ENCODE measurements at regions not wholly inside any gene's neighbourhood (a gene's known extent, or its start where the extent isn't known, plus 50 kb on each side); places are given as distances from the start of the nearest gene placed in this dataset.

- no peak for DNase-seq (ENCODE audit: low spot score)
These were observed 135.6 kb downstream of the ACTL7B start for GRCh38 chr9:108720191-108720642.

- no peak for DNase-seq (ENCODE audit: low spot score)
These were observed 145.4 kb downstream of the ACTL7B start for GRCh38 chr9:108710424-108710823.

GRCh38 chr9:108709997-108710396 lies 145.8 kb downstream of the ACTL7B start:
- no peak for DNase-seq (ENCODE audit: low spot score)

GRCh38 chr9:108709126-108709525 lies 146.7 kb downstream of the ACTL7B start:
- no peak for DNase-seq (ENCODE audit: low spot score)

GRCh38 chr9:108708448-108708847 lies 147.3 kb downstream of the ACTL7B start:
- no peak for DNase-seq (ENCODE audit: low spot score)

- DNase-seq (ENCODE audit: low spot score): no peak
These were observed 148.7 kb downstream of the ACTL7B start for GRCh38 chr9:108707120-108707519.

GRCh38 chr9:108704156-108704852 lies 151.5 kb downstream of the ACTL7B start:
- no peak for DNase-seq (ENCODE audit: low spot score)

- no peak for DNase-seq (ENCODE audit: low spot score)
These were observed 152.4 kb downstream of the ACTL7B start for GRCh38 chr9:108703429-108703828.

GRCh38 chr9:108702681-108703080 lies 153.1 kb downstream of the ACTL7B start:
- DNase-seq (ENCODE audit: low spot score): no peak

GRCh38 chr9:108698801-108699200 lies 157.0 kb downstream of the ACTL7B start:
- DNase-seq (ENCODE audit: low spot score): no peak

- no peak for DNase-seq (ENCODE audit: low spot score)
These were observed 157.6 kb downstream of the ACTL7B start for GRCh38 chr9:108698231-108698630.

GRCh38 chr9:108696156-108696555 lies 159.6 kb downstream of the ACTL7B start:
- DNase-seq (ENCODE audit: low spot score): no peak

- no peak for DNase-seq (ENCODE audit: low spot score)
These were observed 161.6 kb downstream of the ACTL7B start for GRCh38 chr9:108694170-108694569.

GRCh38 chr9:108691614-108692013 lies 164.2 kb downstream of the ACTL7B start:
- no peak for DNase-seq (ENCODE audit: low spot score)

GRCh38 chr9:108688676-108689075 lies 167.1 kb downstream of the ACTL7B start:
- no peak for DNase-seq (ENCODE audit: low spot score)

- no peak for DNase-seq (ENCODE audit: low spot score)
These were observed 167.7 kb downstream of the ACTL7B start for GRCh38 chr9:108688051-108688450.

GRCh38 chr9:108687006-108687987 lies 168.5 kb downstream of the ACTL7B start:
- DNase-seq (ENCODE audit: low spot score): no peak

GRCh38 chr9:108684288-108685025 lies 171.3 kb downstream of the ACTL7B start:
- no peak for DNase-seq (ENCODE audit: low spot score)

GRCh38 chr9:108683245-108683644 lies 172.5 kb downstream of the ACTL7B start:
- DNase-seq (ENCODE audit: low spot score): no peak

- no peak for DNase-seq (ENCODE audit: low spot score)
These were observed 173.8 kb downstream of the ACTL7B start for GRCh38 chr9:108681851-108682590.

GRCh38 chr9:108680946-108681345 lies 174.8 kb downstream of the ACTL7B start:
- DNase-seq (ENCODE audit: low spot score): no peak

- no peak for DNase-seq (ENCODE audit: low spot score)
These were observed 178.0 kb downstream of the ACTL7B start for GRCh38 chr9:108677776-108678175.

Measured in NAMALWA (cell line).